ENCODE measurements at regions not wholly inside any gene's neighbourhood (a gene's known extent, or its start where the extent isn't known, plus 50 kb on each side); places are given as distances from the start of the nearest gene placed in this dataset.
A peak's percentile ranks its signal among the peaks of the same experiment; 100 is the strongest.
"Not testable (repeated sequence)": the region's sequence is repeated elsewhere in the genome, so short reads cannot be mapped to it uniquely, and the experiment has no call there.

DNA sequence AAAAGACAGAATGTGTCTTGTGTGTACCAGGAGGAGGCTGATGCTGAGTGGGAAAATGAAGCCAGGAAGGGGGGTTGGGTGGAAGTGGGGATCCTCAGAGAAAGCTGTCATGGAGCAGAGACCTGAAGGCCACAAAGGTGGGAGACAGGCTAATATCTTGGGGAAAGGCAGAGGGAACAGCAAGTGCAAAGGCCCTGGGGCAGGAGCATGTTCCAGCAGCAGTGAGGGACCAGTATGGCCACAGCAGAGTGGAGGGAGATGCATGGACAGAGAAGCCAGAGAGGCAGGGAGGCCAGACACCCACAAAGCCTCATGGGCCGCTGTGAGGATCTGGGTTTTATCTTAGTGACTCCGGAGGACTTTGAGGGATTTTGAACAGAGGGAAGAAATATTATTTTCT is 254.2 kb upstream of the SULF2 start:
- DNase-seq (ENCODE audit: insufficient read length, low spot score): no peak
- TF ChIP-seq PAX5 (IDR thresholded peaks at IDR 0.05; ENCODE audit: insufficient read depth, low read length, severe bottlenecking): no peak
- no peak for TF ChIP-seq SPI1 (IDR thresholded peaks at IDR 0.05; ENCODE audit: low read depth, low read length)
- no peak for TF ChIP-seq POU2F2 (IDR thresholded peaks at IDR 0.05; ENCODE audit: low read depth, low read length)
- TF ChIP-seq POLR2AphosphoS5 (IDR thresholded peaks at IDR 0.05; ENCODE audit: low read depth, low read length): no peak
- TF ChIP-seq POLR2A (IDR thresholded peaks at IDR 0.05; ENCODE audit: low read depth, low read length): no peak
- no peak for TF ChIP-seq TAF1 (IDR thresholded peaks at IDR 0.05; ENCODE audit: low read depth, low read length)
- FAIRE-seq: no peak

DNA sequence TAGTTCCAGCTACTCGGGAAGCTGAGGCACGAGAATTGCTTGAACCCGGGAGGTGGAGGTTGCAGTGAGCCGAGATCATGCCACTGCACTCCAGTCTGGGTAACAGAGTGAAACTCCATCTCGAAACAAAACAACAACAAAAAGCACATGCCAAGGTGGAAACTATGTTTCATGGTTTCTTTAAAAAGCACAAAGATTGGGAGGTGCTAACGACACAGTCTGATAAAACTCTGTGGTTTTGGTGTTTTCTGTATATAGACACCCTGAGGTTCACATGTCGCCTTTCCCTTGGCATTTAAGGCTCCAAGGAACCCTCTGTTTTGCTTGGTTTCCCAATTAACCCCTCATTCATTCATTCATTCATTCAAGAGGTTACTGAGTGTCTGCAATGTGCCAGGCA is 253.4 kb upstream of the SULF2 start:
- no peak for FAIRE-seq

DNA sequence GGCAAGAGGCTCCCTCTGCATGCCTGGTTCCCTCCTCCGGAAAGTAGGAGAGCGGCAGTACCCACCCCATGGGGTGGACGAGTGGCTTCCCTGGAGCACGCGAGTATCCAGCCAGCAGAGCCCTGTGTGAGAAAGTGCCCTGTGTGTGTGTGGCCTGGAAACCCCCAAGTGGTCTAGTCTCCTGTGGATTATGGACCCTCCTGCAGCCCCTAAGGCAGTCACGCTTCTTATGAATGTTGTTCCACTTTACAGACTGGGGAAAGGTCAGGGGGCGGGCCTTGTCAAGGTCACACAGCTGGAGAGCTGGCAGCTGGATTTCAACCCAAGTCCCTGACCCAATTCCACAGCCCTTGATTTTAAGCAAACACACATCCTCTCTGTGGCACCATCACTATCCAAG is 252.5 kb upstream of the SULF2 start:
- FAIRE-seq; DNase-seq (ENCODE audit: insufficient read length, low spot score): not testable (repeated sequence)

More for the DNA sequence above, 253.4 kb upstream of the SULF2 start:
- no peak for DNase-seq (ENCODE audit: insufficient read length, low spot score)
- TF ChIP-seq TAF1 (IDR thresholded peaks at IDR 0.05; ENCODE audit: low read depth, low read length): no peak
- TF ChIP-seq PAX5 (IDR thresholded peaks at IDR 0.05; ENCODE audit: insufficient read depth, low read length, severe bottlenecking): no peak
- TF ChIP-seq POLR2AphosphoS5 (IDR thresholded peaks at IDR 0.05; ENCODE audit: low read depth, low read length): no peak
- no peak for TF ChIP-seq SPI1 (IDR thresholded peaks at IDR 0.05; ENCODE audit: low read depth, low read length)
- no peak for TF ChIP-seq POU2F2 (IDR thresholded peaks at IDR 0.05; ENCODE audit: low read depth, low read length)
- no peak for TF ChIP-seq POLR2A (IDR thresholded peaks at IDR 0.05; ENCODE audit: low read depth, low read length)

GRCh38 chr20:48035961-48036731 is 250.9 kb upstream of the SULF2 start:
- no peak for DNase-seq (ENCODE audit: insufficient read length, low spot score)
- FAIRE-seq: no peak
- no peak for TF ChIP-seq POLR2A (IDR thresholded peaks at IDR 0.05; ENCODE audit: low read depth, low read length)
- TF ChIP-seq PAX5 (IDR thresholded peaks at IDR 0.05; ENCODE audit: insufficient read depth, low read length, severe bottlenecking): no peak
- TF ChIP-seq POU2F2 (IDR thresholded peaks at IDR 0.05; ENCODE audit: low read depth, low read length): no peak
- no peak for TF ChIP-seq POLR2AphosphoS5 (IDR thresholded peaks at IDR 0.05; ENCODE audit: low read depth, low read length)
- no peak for TF ChIP-seq SPI1 (IDR thresholded peaks at IDR 0.05; ENCODE audit: low read depth, low read length)

- FAIRE-seq (no peak), DNase-seq (ENCODE audit: insufficient read length, low spot score) (no peak)
- TF ChIP-seq POLR2A (IDR thresholded peaks at IDR 0.05; ENCODE audit: low read depth, low read length): no peak
- no peak for TF ChIP-seq PAX5 (IDR thresholded peaks at IDR 0.05; ENCODE audit: insufficient read depth, low read length, severe bottlenecking)
- TF ChIP-seq POU2F2 (IDR thresholded peaks at IDR 0.05; ENCODE audit: low read depth, low read length): no peak
- TF ChIP-seq TAF1 (IDR thresholded peaks at IDR 0.05; ENCODE audit: low read depth, low read length): no peak
- TF ChIP-seq SPI1 (IDR thresholded peaks at IDR 0.05; ENCODE audit: low read depth, low read length): no peak
- no peak for TF ChIP-seq POLR2AphosphoS5 (IDR thresholded peaks at IDR 0.05; ENCODE audit: low read depth, low read length)
These were observed 249.5 kb upstream of the SULF2 start for GRCh38 chr20:48034751-48035150.

- FAIRE-seq; DNase-seq (ENCODE audit: insufficient read length, low spot score): not testable (repeated sequence)
These were observed 247.7 kb upstream of the SULF2 start for GRCh38 chr20:48033005-48033404.

GRCh38 chr20:48031122-48031521 is 245.8 kb upstream of the SULF2 start:
- no peak for DNase-seq (ENCODE audit: insufficient read length, low spot score)
- FAIRE-seq: no peak
- TF ChIP-seq POLR2AphosphoS5 (IDR thresholded peaks at IDR 0.05; ENCODE audit: low read depth, low read length) (no peak), POU2F2 (IDR thresholded peaks at IDR 0.05; ENCODE audit: low read depth, low read length) (no peak), SPI1 (IDR thresholded peaks at IDR 0.05; ENCODE audit: low read depth, low read length) (no peak)

DNA sequence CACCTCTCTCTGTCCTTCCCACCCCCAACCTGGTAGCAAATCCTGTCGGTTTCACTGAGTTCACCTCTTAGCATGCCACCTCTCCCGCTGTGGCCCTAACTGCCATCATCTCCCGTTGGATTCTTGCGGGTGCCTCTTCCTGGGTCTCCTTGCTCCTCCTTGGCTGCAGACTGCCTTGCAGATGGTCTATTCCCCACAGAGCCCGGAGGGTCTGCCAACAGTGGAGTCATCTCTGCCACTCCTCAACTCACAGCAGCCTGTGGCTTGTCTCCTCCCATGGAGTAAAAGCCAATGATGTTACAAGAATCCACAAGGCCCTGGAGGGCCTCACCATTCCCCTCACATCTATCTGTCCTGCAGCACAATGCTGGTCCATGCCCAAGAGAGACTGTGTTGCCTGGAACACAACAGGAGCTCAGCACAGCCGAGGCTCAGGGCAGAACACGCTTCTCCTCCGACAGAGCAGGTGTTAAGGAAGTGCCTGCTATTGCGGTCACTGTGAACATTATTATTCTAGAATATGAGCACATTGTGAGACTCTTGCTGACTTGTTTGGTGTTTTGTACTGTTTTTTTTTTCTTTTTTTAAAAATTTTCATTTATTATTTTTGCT is 241.8 kb upstream of the SULF2 start:
- DNase-seq (ENCODE audit: insufficient read length, low spot score) (no peak), FAIRE-seq (no peak)
- TF ChIP-seq POLR2A (IDR thresholded peaks at IDR 0.05; ENCODE audit: low read depth, low read length): no peak
- no peak for TF ChIP-seq POLR2AphosphoS5 (IDR thresholded peaks at IDR 0.05; ENCODE audit: low read depth, low read length)
- no peak for TF ChIP-seq TAF1 (IDR thresholded peaks at IDR 0.05; ENCODE audit: low read depth, low read length)
- TF ChIP-seq POU2F2 (IDR thresholded peaks at IDR 0.05; ENCODE audit: low read depth, low read length): no peak
- no peak for TF ChIP-seq PAX5 (IDR thresholded peaks at IDR 0.05; ENCODE audit: insufficient read depth, low read length, severe bottlenecking)
- TF ChIP-seq SPI1 (IDR thresholded peaks at IDR 0.05; ENCODE audit: low read depth, low read length): no peak

DNA sequence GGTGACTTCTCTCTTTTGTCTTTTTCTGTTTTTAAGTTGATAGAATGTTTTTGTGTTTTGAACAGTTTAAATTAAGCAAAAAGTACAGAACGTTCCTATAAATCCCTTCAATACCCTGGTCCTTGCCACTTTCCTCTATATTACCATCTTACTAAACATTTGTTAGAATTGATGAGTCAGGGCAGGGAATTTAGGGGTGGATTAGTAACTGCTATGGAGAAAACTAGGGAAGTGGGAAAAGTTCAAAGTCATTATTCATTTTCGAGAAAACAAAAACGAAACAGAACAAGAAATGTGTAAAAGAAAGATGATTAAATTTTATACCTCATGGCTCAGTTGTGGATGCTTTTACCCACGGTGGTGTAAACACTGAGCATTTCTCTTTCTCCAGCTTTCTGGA is 240.4 kb upstream of the SULF2 start:
- DNase-seq (ENCODE audit: insufficient read length, low spot score): no peak
- TF ChIP-seq PAX5 (IDR thresholded peaks at IDR 0.05; ENCODE audit: insufficient read depth, low read length, severe bottlenecking): no peak
- peak; percentile 25; the same call in 1 of the 2 replicates for TF ChIP-seq SPI1 (IDR thresholded peaks at IDR 0.05; ENCODE audit: low read depth, low read length)
- FAIRE-seq: no peak

DNA sequence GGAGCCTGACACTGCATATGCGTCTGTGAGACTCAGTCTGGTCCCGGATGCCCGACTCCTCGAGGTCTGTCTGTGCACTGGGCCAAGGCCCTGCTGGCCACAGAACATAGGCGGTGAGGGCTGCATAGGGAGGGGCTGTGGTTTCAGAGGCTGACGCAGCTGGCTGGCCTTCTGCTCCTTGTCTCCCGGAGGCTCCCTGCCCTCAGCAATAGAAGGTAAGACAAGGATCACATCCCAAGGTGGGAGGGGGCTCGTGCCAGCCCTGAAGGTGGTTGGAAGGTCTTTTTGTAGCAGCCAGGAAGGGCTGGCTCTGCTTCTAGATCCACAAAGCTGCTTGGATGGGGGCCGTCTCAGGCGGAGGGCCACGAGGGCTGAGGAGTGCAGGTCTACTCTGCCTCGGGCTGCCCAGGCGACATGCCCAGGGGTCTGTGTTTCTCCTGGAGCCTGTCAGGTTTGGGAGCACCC is 239.8 kb upstream of the SULF2 start:
- no peak for DNase-seq (ENCODE audit: insufficient read length, low spot score)
- TF ChIP-seq SPI1 (IDR thresholded peaks at IDR 0.05; ENCODE audit: low read depth, low read length) (no peak), POLR2A (IDR thresholded peaks at IDR 0.05; ENCODE audit: low read depth, low read length) (no peak), TAF1 (IDR thresholded peaks at IDR 0.05; ENCODE audit: low read depth, low read length) (no peak), POLR2AphosphoS5 (IDR thresholded peaks at IDR 0.05; ENCODE audit: low read depth, low read length) (no peak), POU2F2 (IDR thresholded peaks at IDR 0.05; ENCODE audit: low read depth, low read length) (no peak), PAX5 (IDR thresholded peaks at IDR 0.05; ENCODE audit: insufficient read depth, low read length, severe bottlenecking) (no peak)
- FAIRE-seq: no peak
